Lung (tissue), 11 donors: ENCODE measurements at regions not wholly inside any gene's neighbourhood (a gene's known extent, or its start where the extent isn't known, plus 50 kb on each side); places are given as distances from the start of the nearest gene placed in this dataset.

Source experiments
- ATAC-seq: fragments of 200-7000 bp; cut with Tn5 transposase; one replicate; pipeline ENCODE4 v1.9.1; 2020; ENCODE audit warnings: moderate number of reproducible peaks; ENCODE audit not compliant: insufficient read depth, low FRiP score
- DNase-seq, 3 donors: peaks; one replicate each; pipeline ENCODE4 v3.0.0-alpha.2; 2013 to 2017
- H3K27ac ChIP-seq, 2 donors: one replicate each; pipeline ENCODE4 v1.5.1; 2013; ENCODE audit warnings: mild to moderate bottlenecking in 2 of 2, moderate library complexity in 2 of 2, control low read depth in 1 of 2, inconsistent platforms in 1 of 2, low read depth in 1 of 2, low read length in 1 of 2
- H3K27me3 ChIP-seq, 3 donors: one replicate each; pipeline ENCODE4 v1.5.1; 2013; ENCODE audit warnings: low read length in 2 of 3; ENCODE audit not compliant: control insufficient read depth in 3 of 3, insufficient read depth in 3 of 3
- H3K36me3 ChIP-seq, 4 donors: one replicate each; pipeline ENCODE4 v1.5.1; 2013; ENCODE audit warnings: low read length in 4 of 4, mild to moderate bottlenecking in 1 of 4, moderate library complexity in 1 of 4; ENCODE audit not compliant: control insufficient read depth in 4 of 4, insufficient read depth in 4 of 4
- H3K4me1 ChIP-seq, 5 donors: one replicate each; pipeline ENCODE4 v1.5.1; 2013; ENCODE audit warnings: low read length in 5 of 5, mild to moderate bottlenecking in 2 of 5, moderate library complexity in 1 of 5; ENCODE audit not compliant: control insufficient read depth in 5 of 5, insufficient read depth in 5 of 5
- H3K4me3 ChIP-seq: one replicate; pipeline ENCODE4 v1.5.1; 2013; ENCODE audit warnings: mild to moderate bottlenecking, control low read depth, moderate library complexity
- H3K9ac ChIP-seq, 2 donors: one replicate each; pipeline ENCODE4 v1.5.1; 2013; ENCODE audit warnings: low read length in 2 of 2, control low read depth in 1 of 2; ENCODE audit not compliant: insufficient read depth in 1 of 2
- H3K9me3 ChIP-seq, 4 donors: one replicate each; pipeline ENCODE4 v1.5.1; 2013; ENCODE audit warnings: low read length in 3 of 4, mild to moderate bottlenecking in 1 of 4, moderate library complexity in 1 of 4; ENCODE audit not compliant: control insufficient read depth in 4 of 4, insufficient read depth in 3 of 4
- CTCF ChIP-seq: IDR thresholded peaks from 2 replicates; pipeline ENCODE4 v1.5.1; 2012; ENCODE audit warnings: mild to moderate bottlenecking; ENCODE audit errors: control extremely low read depth, extremely low read depth
- WGBS, 2 donors: extraction: QIAGEN DNeasy Blood & Tissue Kit; methylation state at CpG; one replicate each; pipeline ENCODE4 v1.1.7; 2013; 5-methylcytosine and 5-hydroxymethylcytosine counted together
- donor health status: control.
- donor health status: control.
- donor health status: Bipolar disorder and iron deficiency.
- donor health status: healthy.
- donor health status: DM: yes; HTN: yes; CAD: no.

GRCh38 chr4:148822572-148823418 lies 380.6 kb upstream of the NR3C2 start:
- WGBS, 2 donors, result 75 to 88% methylated on average over 5 of the region's 5 CpGs
- DNase-seq, result no peak

GRCh38 chr4:148814030-148814429 lies 371.8 kb upstream of the NR3C2 start:
- Histone ChIP-seq H3K9me3 (no peaks in the 10 kb centered on the region), H3K27ac (no peak overlapping the region), H3K4me3 (no peak overlapping the region), H3K9ac (no peak overlapping the region), H3K36me3 (no peaks in the 10 kb centered on the region), H3K27me3 (no peaks in the 10 kb centered on the region), H3K4me1 (peaks cover 0 to 3% (median 0%) of the 10 kb centered on the region in 5 donors)
- TF ChIP-seq CTCF, result no peak
- no peak for DNase-seq
- ATAC-seq, result no peak
- WGBS, 2 donors, result 60 to 89% methylated on average over 1 of the region's 1 CpG

More at GRCh38 chr4:148822572-148823418, 380.6 kb upstream of the NR3C2 start:
- Histone ChIP-seq H3K27ac (no peak overlapping the region), H3K9me3 (no peaks in the 10 kb centered on the region), H3K36me3 (no peaks in the 10 kb centered on the region), H3K4me1 (peaks cover 0 to 6% (median 3%) of the 10 kb centered on the region in 5 donors), H3K4me3 (no peak overlapping the region), H3K27me3 (no peaks in the 10 kb centered on the region), H3K9ac (no peak overlapping the region)
- ATAC-seq, result no peak
- no peak for TF ChIP-seq CTCF

GRCh38 chr4:148813289-148813688 lies 371.1 kb upstream of the NR3C2 start:
- Histone ChIP-seq H3K27me3 (no peaks in the 10 kb centered on the region), H3K9ac (no peak overlapping the region), H3K4me1 (peaks cover 0 to 3% (median 0%) of the 10 kb centered on the region in 5 donors), H3K36me3 (no peaks in the 10 kb centered on the region), H3K27ac (no peak overlapping the region), H3K9me3 (no peaks in the 10 kb centered on the region), H3K4me3 (no peak overlapping the region)
- DNase-seq (no peak), ATAC-seq (no peak)
- TF ChIP-seq CTCF, result no peak
